Keratinocyte (primary cell): ENCODE measurements at regions not wholly inside any gene's neighbourhood (a gene's known extent, or its start where the extent isn't known, plus 50 kb on each side); places are given as distances from the start of the nearest gene placed in this dataset.

Experiments used
- CTCF ChIP-seq, 3 experiments: IDR thresholded peaks in 1 of 3; conservative IDR thresholded peaks in 1 of 3; optimal IDR thresholded peaks in 1 of 3; 2 replicates in 2 of 3; 3 replicates in 1 of 3; pipeline versions ENCODE3 to v1.5.1; 2011; ENCODE audit warnings: low read length in 3 of 3, mild to moderate bottlenecking in 3 of 3, moderate library complexity in 2 of 3, control low read depth in 1 of 3, inconsistent platforms in 1 of 3; ENCODE audit not compliant: insufficient read depth in 2 of 3; ENCODE audit errors: extremely low read depth in 1 of 3
- EZH2 ChIP-seq: IDR thresholded peaks from one replicate; pipeline ENCODE4 v1.6.1; 2012; ENCODE audit warnings: inconsistent platforms, mild to moderate bottlenecking, low read length, moderate library complexity

- TF ChIP-seq EZH2: no peak
- no peak for TF ChIP-seq CTCF (optimal IDR thresholded peaks at IDR 0.05 in 1 of 3, IDR thresholded peaks at IDR 0.05 in 1 of 3, conservative IDR thresholded peaks at IDR 0.05 in 1 of 3; ENCODE audit: extremely low read depth in 1 of 3, insufficient read depth in 2 of 3, low read length in 3 of 3)
These were observed 367.4 kb upstream of the TRPC7 start for GRCh38 chr5:136732751-136733150.
